DOHH2 (cell line): ENCODE measurements at regions not wholly inside any gene's neighbourhood (a gene's known extent, or its start where the extent isn't known, plus 50 kb on each side); places are given as distances from the start of the nearest gene placed in this dataset.

Experiments
- H3F3A ChIP-seq: fragments of 200-600 bp; sonication (generic), shearing (Covaris generic); 2 replicates; pipeline ENCODE4 v1.6.0; 2016; ENCODE audit warnings: antibody characterized with exemption, mild to moderate bottlenecking; ENCODE audit not compliant: control insufficient read depth, insufficient read depth
- H3K27ac ChIP-seq: fragments of 200-600 bp; sonication (generic); 2 replicates; pipeline ENCODE4 v1.5.1; 2014; ENCODE audit warnings: low read depth, mild to moderate bottlenecking, low read length, moderate library complexity
- H3K27me3 ChIP-seq: fragments of 200-600 bp; sonication (generic); 2 replicates; pipeline ENCODE4 v1.6.1; 2014; ENCODE audit warnings: mild to moderate bottlenecking, low read length, mixed read lengths; ENCODE audit not compliant: control insufficient read depth
- H3K36me3 ChIP-seq: fragments of 200-600 bp; sonication (generic); 2 replicates; pipeline ENCODE4 v1.6.1; 2014; ENCODE audit warnings: mild to moderate bottlenecking, low read length, moderate library complexity, mixed read lengths; ENCODE audit not compliant: control insufficient read depth
- H3K4me1 ChIP-seq: fragments of 200-600 bp; sonication (generic); 2 replicates; pipeline ENCODE4 v1.6.1; 2014; ENCODE audit warnings: mild to moderate bottlenecking, low read length, mixed read lengths; ENCODE audit not compliant: control insufficient read depth
- H3K4me2 ChIP-seq: fragments of 200-600 bp; sonication (generic); 2 replicates; pipeline ENCODE4 v1.6.0; 2014; ENCODE audit warnings: mild to moderate bottlenecking, low read length, moderate library complexity
- H3K4me3 ChIP-seq: fragments of 200-600 bp; sonication (generic); 2 replicates; pipeline ENCODE4 v1.5.1; 2014; ENCODE audit warnings: mild to moderate bottlenecking, low read length, mixed read lengths
- H3K79me2 ChIP-seq: fragments of 200-600 bp; sonication (generic); 2 replicates; pipeline ENCODE4 v1.6.1; 2014; ENCODE audit warnings: mild to moderate bottlenecking, low read length, mixed read lengths; ENCODE audit not compliant: control insufficient read depth
- H3K9me2 ChIP-seq: fragments of 200-600 bp; sonication (generic); replicated peaks from 2 replicates; pipeline ENCODE4 v1.6.1; 2014; ENCODE audit warnings: mild to moderate bottlenecking, low read length, mixed read lengths; ENCODE audit not compliant: control insufficient read depth
- H3K9me3 ChIP-seq: fragments of 200-600 bp; sonication (generic); 2 replicates; pipeline ENCODE4 v1.6.1; 2014; ENCODE audit warnings: antibody characterized with exemption, low read length, mixed read lengths; ENCODE audit not compliant: control insufficient read depth, insufficient read depth
- H4K20me1 ChIP-seq: fragments of 200-600 bp; sonication (generic); 2 replicates; pipeline ENCODE4 v1.6.0; 2014; ENCODE audit warnings: low read depth, mild to moderate bottlenecking, antibody characterized with exemption, low read length, moderate library complexity; ENCODE audit not compliant: control insufficient read depth, insufficient read depth
- EZH2phosphoT487 ChIP-seq: fragments of 200-600 bp; sonication (generic); IDR thresholded peaks from 2 replicates; pipeline ENCODE4 v1.6.1; 2017; ENCODE audit warnings: borderline replicate concordance, mild to moderate bottlenecking, antibody characterized with exemption, low read length, moderate library complexity, mixed read lengths
- TF ChIP-seq, protein P1 (sequence below): fragments of 200-600 bp; sonication (generic); IDR thresholded peaks from one replicate; pipeline ENCODE4 v1.5.1; 2014; ENCODE audit warnings: antibody characterized with exemption, mild to moderate bottlenecking, low read depth, low read length; ENCODE audit not compliant: poor library complexity, severe bottlenecking

DNA sequence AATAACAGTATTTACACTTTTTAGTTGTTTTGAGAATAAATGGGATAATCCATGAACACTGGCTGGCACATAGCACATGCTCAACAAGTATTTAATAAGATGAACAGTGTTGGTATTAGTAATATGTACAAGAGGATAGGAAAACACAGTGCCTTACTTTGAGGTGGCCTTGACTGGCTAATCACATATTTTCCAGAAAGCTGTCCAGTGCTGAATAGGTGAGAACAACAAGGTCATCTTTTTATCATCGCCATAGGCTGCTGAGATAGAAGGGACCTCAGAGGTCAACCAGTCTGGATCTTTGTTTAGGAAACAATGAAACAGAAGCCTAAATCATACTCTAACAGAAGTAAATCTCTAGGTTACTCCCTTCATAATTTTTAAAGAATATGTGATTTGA lies 89.7 kb upstream of the BCL9 start:
- Histone ChIP-seq H3K9me3 (no peaks in the 10 kb centered on the region), H4K20me1 (no peaks in the 10 kb centered on the region), H3K9me2 (no peaks in the 10 kb centered on the region), H3K4me2 (no peak overlapping the region), H3K36me3 (no peaks in the 10 kb centered on the region), H3K79me2 (no peaks in the 10 kb centered on the region), H3F3A (no peaks in the 10 kb centered on the region), H3K27ac (no peak overlapping the region), H3K4me1 (no peaks in the 10 kb centered on the region), H3K27me3 (no peaks in the 10 kb centered on the region), H3K4me3 (no peak overlapping the region)
- TF ChIP-seq, protein P1, sequence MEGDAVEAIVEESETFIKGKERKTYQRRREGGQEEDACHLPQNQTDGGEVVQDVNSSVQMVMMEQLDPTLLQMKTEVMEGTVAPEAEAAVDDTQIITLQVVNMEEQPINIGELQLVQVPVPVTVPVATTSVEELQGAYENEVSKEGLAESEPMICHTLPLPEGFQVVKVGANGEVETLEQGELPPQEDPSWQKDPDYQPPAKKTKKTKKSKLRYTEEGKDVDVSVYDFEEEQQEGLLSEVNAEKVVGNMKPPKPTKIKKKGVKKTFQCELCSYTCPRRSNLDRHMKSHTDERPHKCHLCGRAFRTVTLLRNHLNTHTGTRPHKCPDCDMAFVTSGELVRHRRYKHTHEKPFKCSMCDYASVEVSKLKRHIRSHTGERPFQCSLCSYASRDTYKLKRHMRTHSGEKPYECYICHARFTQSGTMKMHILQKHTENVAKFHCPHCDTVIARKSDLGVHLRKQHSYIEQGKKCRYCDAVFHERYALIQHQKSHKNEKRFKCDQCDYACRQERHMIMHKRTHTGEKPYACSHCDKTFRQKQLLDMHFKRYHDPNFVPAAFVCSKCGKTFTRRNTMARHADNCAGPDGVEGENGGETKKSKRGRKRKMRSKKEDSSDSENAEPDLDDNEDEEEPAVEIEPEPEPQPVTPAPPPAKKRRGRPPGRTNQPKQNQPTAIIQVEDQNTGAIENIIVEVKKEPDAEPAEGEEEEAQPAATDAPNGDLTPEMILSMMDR = no peak
- no peak for TF ChIP-seq EZH2phosphoT487

DNA sequence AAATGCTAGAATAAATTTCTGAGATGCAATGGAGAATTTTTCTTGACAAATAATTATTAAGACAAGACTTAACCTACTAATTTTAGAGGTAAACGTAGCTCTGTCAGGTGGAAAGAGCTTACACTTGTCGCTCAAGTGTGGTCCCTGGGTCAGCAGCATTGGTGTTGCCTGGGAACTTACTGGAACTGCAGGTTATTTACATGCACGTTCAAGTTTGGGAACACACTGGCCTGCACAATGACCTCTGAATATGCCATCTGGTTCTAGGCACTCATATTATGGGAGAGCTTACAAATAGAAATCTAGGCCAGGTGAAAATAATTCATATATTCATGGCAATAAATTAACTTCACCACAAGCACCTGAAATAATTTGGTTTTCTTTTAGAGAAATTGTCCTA lies 88.5 kb upstream of the BCL9 start:
- Histone ChIP-seq H3K4me2 (no peak overlapping the region), H3K4me1 (no peaks in the 10 kb centered on the region), H3K9me3 (no peaks in the 10 kb centered on the region), H3F3A (no peaks in the 10 kb centered on the region), H3K9me2 (no peaks in the 10 kb centered on the region), H3K27me3 (no peaks in the 10 kb centered on the region), H3K79me2 (no peaks in the 10 kb centered on the region), H4K20me1 (no peaks in the 10 kb centered on the region), H3K36me3 (no peaks in the 10 kb centered on the region), H3K27ac (no peak overlapping the region), H3K4me3 (no peak overlapping the region)
- TF ChIP-seq, protein P1 = no peak
- TF ChIP-seq EZH2phosphoT487 = no peak

DNA sequence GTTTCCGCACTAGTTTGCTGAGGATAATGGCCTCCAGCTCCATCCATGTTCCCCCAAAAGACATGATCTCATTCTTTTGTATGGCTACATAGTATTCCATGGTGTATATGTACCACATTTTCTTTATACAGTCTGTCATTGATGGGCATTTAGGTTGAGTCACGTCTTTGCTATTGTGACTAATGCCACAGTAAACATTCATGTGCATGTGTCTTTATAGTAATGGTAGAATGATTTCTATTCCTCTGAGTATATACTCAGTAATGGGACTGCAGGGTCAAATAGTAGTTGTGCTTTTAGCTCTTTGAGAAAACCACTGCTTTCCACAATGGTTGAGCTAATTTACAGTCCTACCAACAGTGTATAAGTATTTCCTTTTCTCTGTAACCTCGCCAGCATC lies 78.3 kb upstream of the BCL9 start:
- H4K20me1 ChIP-seq = no peaks in the 10 kb centered on the region

More for the DNA sequence above, 78.3 kb upstream of the BCL9 start:
- Histone ChIP-seq H3K79me2 (no peaks in the 10 kb centered on the region), H3K4me1 (no peaks in the 10 kb centered on the region), H3K27ac (no peak overlapping the region), H3K9me2 (no peaks in the 10 kb centered on the region; the same call in 1 of the 2 replicates), H3K9me3 (no peaks in the 10 kb centered on the region), H3F3A (no peaks in the 10 kb centered on the region), H3K4me2 (no peak overlapping the region), H3K36me3 (no peaks in the 10 kb centered on the region), H3K27me3 (0 out of 2 replicates have a peak, but pooled peaks cover 3% of the 10 kb centered on the region), H3K4me3 (no peak overlapping the region)
- TF ChIP-seq, protein P1 = no peak
- TF ChIP-seq EZH2phosphoT487 = no peak
